ENCODE measurements at regions not wholly inside any gene's neighbourhood (a gene's known extent, or its start where the extent isn't known, plus 50 kb on each side); places are given as distances from the start of the nearest gene placed in this dataset.

DNA sequence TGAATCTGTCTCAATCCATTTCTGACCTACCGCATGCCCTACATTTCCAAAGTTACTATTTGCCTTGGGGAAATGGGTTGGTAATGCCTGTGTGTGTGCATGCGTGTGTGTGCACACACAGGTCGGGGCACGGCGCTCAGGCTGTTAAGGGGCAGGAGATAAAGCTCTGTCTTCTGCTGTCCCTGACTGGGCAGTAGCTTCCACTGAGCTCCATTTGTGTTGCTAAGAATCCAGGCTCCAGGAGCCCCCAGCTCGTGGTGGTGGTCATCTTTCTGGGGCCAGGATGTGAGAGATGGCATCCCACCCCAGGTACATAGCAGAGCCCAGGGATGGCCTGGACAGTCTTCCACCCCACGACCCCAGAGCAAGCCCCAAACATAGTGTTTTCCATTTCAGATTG lies 66.7 kb upstream of the HS6ST1 start:
- 85 to 89% methylated on average over 6 to 7 of the region's 7 CpGs for WGBS, 2 donors

DNA sequence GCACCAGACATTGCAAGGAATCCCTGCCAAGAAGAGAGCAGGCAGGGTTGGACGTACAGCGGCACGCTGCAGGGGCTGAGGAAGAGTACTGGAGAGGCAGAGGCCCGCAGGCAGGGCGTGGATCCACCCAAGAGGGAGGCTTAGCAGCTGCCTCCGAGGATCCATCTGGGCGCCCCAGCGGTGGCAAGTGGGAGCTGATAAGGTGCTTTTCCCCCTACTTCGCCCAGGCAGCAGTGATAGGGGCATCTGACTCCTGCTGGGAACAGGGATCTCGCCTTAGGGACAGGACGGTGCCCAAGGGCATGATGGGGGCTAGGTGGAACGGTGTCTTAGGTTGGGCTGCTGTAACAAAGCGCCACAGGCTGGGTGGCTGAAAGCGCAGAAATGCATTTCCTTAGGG lies 67.4 kb upstream of the HS6ST1 start:
- Histone ChIP-seq H3K4me1 (no peaks in the 10 kb centered on the region), H3K36me3 (replicated peaks in 1 of 2; ENCODE audit: insufficient read depth in 1 of 2, low read depth in 2 of 2) (no peaks in the 10 kb centered on the region), H3K27ac (no peak overlapping the region), H3K27me3 (no peaks in the 10 kb centered on the region), H3K4me3 (no peak overlapping the region), H3K9me3 (no peaks in the 10 kb centered on the region)
- no peak for ATAC-seq
- TF ChIP-seq CTCF (IDR thresholded peaks at IDR 0.05) (no peak), POLR2A (IDR thresholded peaks at IDR 0.05) (no peak)
- DNase-seq = peak in 1 of 4 donors; percentile 6
- intact Hi-C loops (cut with DNase I) = no loop called here
- WGBS, 2 donors = 92 to 96% methylated on average over 14 of the region's 14 CpGs

More for the DNA sequence above, 66.7 kb upstream of the HS6ST1 start:
- Histone ChIP-seq H3K36me3 (replicated peaks in 1 of 2; ENCODE audit: insufficient read depth in 1 of 2, low read depth in 2 of 2) (no peaks in the 10 kb centered on the region), H3K27me3 (no peaks in the 10 kb centered on the region), H3K4me1 (no peaks in the 10 kb centered on the region), H3K9me3 (no peaks in the 10 kb centered on the region), H3K27ac (no peak overlapping the region), H3K4me3 (no peak overlapping the region)
- intact Hi-C loops (cut with DNase I) = no loop called here
- DNase-seq (peak in 1 of 4 donors; percentile 6), ATAC-seq (no peak)
- TF ChIP-seq POLR2A (IDR thresholded peaks at IDR 0.05) (no peak), CTCF (IDR thresholded peaks at IDR 0.05) (no peak)

DNA sequence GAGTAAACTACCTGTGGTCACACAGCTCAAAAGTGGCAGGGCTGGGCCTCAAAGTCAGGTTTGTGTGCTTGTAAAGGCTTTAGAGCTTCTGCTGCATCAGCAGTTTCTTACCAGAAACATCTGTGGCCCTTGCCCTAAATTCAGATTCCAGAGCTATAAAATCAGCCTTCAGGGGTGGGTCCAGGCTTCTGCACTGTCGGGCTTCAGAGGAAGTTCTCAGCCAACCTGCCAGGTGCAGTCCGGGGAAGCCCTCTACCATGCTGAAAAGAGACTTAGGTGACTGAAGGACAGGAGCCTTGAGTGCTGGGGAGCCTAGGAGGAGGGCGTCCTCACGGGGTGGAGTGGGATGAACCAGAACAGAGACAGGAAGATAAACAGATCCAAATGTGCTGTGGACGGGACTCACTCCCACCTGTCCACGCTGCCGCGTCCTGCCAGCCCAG lies 69.9 kb upstream of the HS6ST1 start:
- TF ChIP-seq POLR2A (IDR thresholded peaks at IDR 0.05) (no peak), CTCF (IDR thresholded peaks at IDR 0.05) (no peak)
- DNase-seq (peak in 1 of 4 donors; percentile 4), ATAC-seq (no peak)
- 85 to 94% methylated on average over 8 of the region's 8 CpGs for WGBS, 2 donors
- Histone ChIP-seq H3K36me3 (replicated peaks in 1 of 2; ENCODE audit: insufficient read depth in 1 of 2, low read depth in 2 of 2) (no peaks in the 10 kb centered on the region), H3K4me3 (no peak overlapping the region), H3K4me1 (no peaks in the 10 kb centered on the region), H3K27ac (no peak overlapping the region), H3K9me3 (no peaks in the 10 kb centered on the region), H3K27me3 (no peaks in the 10 kb centered on the region)
- intact Hi-C loops (cut with DNase I) = no loop called here

GRCh38 chr2:128389388-128390086 lies 70.9 kb upstream of the HS6ST1 start:
- peak in 1 of 4 donors; percentile 7 for DNase-seq
- Histone ChIP-seq H3K4me3 (no peak overlapping the region), H3K9me3 (no peaks in the 10 kb centered on the region), H3K36me3 (replicated peaks in 1 of 2; ENCODE audit: insufficient read depth in 1 of 2, low read depth in 2 of 2) (no peaks in the 10 kb centered on the region), H3K27me3 (no peaks in the 10 kb centered on the region), H3K4me1 (no peaks in the 10 kb centered on the region), H3K27ac (no peak overlapping the region)
- no peak for ATAC-seq
- TF ChIP-seq CTCF (IDR thresholded peaks at IDR 0.05) (no peak), POLR2A (IDR thresholded peaks at IDR 0.05) (no peak)
- intact Hi-C loops (cut with DNase I) = no loop called here
- 89 to 93% methylated on average over 16 of the region's 16 CpGs for WGBS, 2 donors
